HUES64 (cell line): ENCODE measurements at regions not wholly inside any gene's neighbourhood (a gene's known extent, or its start where the extent isn't known, plus 50 kb on each side); places are given as distances from the start of the nearest gene placed in this dataset.

ENCODE experiments used
- H3K27ac ChIP-seq: 2 replicates; pipeline ENCODE4 v1.7.0; 2013; ENCODE audit warnings: low read depth, low read length, inconsistent platforms
- H3K27me3 ChIP-seq: 2 replicates; pipeline ENCODE4 v1.6.1; 2013; ENCODE audit warnings: mild to moderate bottlenecking, low read length; ENCODE audit not compliant: insufficient read depth
- H3K36me3 ChIP-seq: 2 replicates; pipeline ENCODE4 v1.6.1; 2013; ENCODE audit warnings: mild to moderate bottlenecking, low read length; ENCODE audit not compliant: insufficient read depth
- H3K4me1 ChIP-seq: 2 replicates; pipeline ENCODE4 v1.6.1; 2013; ENCODE audit warnings: mild to moderate bottlenecking, low read length, moderate library complexity; ENCODE audit not compliant: insufficient read depth
- H3K4me3 ChIP-seq: 2 replicates; pipeline ENCODE4 v1.5.1; 2013; ENCODE audit warnings: mild to moderate bottlenecking, low read length, moderate library complexity
- H3K9ac ChIP-seq: 2 replicates; pipeline ENCODE4 v1.6.1; 2013; ENCODE audit warnings: mild to moderate bottlenecking, low read depth, low read length
- H3K9me3 ChIP-seq: 2 replicates; pipeline ENCODE4 v1.6.1; 2013; ENCODE audit warnings: low read depth, low read length; ENCODE audit not compliant: insufficient read depth
- WGBS: fragments of 150-250, 120-280 bp; methylation state at CpG from one replicate; pipeline ENCODE4 v1.1.7; 2013; ENCODE audit warnings: missing lambda C conversion rate; 5-methylcytosine and 5-hydroxymethylcytosine counted together

- no peaks in the 10 kb centered on the region for H3K9me3 ChIP-seq
- H3K27me3 ChIP-seq: no peaks in the 10 kb centered on the region
- WGBS: 89% methylated on average over 2 of the region's 2 CpGs
- H3K36me3 ChIP-seq: no peaks in the 10 kb centered on the region
- no peak overlapping the region for H3K4me3 ChIP-seq
- H3K27ac ChIP-seq: no peak overlapping the region
- H3K9ac ChIP-seq: no peak overlapping the region
- H3K4me1 ChIP-seq: peaks cover 8% of the 10 kb centered on the region; the same call in 1 of the 2 replicates
Observed at GRCh38 chr10:88119160-88119559, 255.7 kb downstream of the PTEN start.

GRCh38 chr10:88120075-88120474 lies 256.6 kb downstream of the PTEN start:
- Histone ChIP-seq H3K9ac (no peak overlapping the region), H3K4me1 (peaks cover 8% of the 10 kb centered on the region; the same call in 1 of the 2 replicates), H3K36me3 (no peaks in the 10 kb centered on the region), H3K4me3 (no peak overlapping the region), H3K27me3 (no peaks in the 10 kb centered on the region), H3K27ac (no peak overlapping the region), H3K9me3 (no peaks in the 10 kb centered on the region)
- WGBS: 86% methylated on average over 8 of the region's 8 CpGs

- 92% methylated on average over 5 of the region's 5 CpGs for WGBS
- H3K27me3 ChIP-seq: no peaks in the 10 kb centered on the region
- H3K9me3 ChIP-seq: no peaks in the 10 kb centered on the region
- no peaks in the 10 kb centered on the region for H3K36me3 ChIP-seq
- peaks cover 8% of the 10 kb centered on the region; the same call in 1 of the 2 replicates for H3K4me1 ChIP-seq
- no peak overlapping the region for H3K27ac ChIP-seq
- no peak overlapping the region for H3K4me3 ChIP-seq
- H3K9ac ChIP-seq: no peak overlapping the region
Observed at GRCh38 chr10:88120599-88121333, 257.3 kb downstream of the PTEN start.

GRCh38 chr10:88121361-88121760 lies 257.9 kb downstream of the PTEN start:
- Histone ChIP-seq H3K9me3 (no peaks in the 10 kb centered on the region), H3K4me1 (peaks cover 7% of the 10 kb centered on the region; the same call in 1 of the 2 replicates), H3K36me3 (no peaks in the 10 kb centered on the region), H3K27me3 (no peaks in the 10 kb centered on the region), H3K4me3 (no peak overlapping the region), H3K9ac (no peak overlapping the region), H3K27ac (no peak overlapping the region)
- WGBS: 94% methylated on average over 6 of the region's 6 CpGs

GRCh38 chr10:88122145-88122544 lies 258.7 kb downstream of the PTEN start:
- Histone ChIP-seq H3K27ac (no peak overlapping the region), H3K9ac (no peak overlapping the region), H3K27me3 (no peaks in the 10 kb centered on the region), H3K9me3 (no peaks in the 10 kb centered on the region), H3K36me3 (no peaks in the 10 kb centered on the region), H3K4me1 (no peaks in the 10 kb centered on the region), H3K4me3 (no peak overlapping the region)
- WGBS: 81% methylated on average over 7 of the region's 7 CpGs

- Histone ChIP-seq H3K9me3 (no peaks in the 10 kb centered on the region), H3K4me1 (no peaks in the 10 kb centered on the region), H3K4me3 (no peak overlapping the region), H3K27me3 (no peaks in the 10 kb centered on the region), H3K27ac (no peak overlapping the region), H3K9ac (no peak overlapping the region), H3K36me3 (no peaks in the 10 kb centered on the region)
- 91% methylated on average over 4 of the region's 4 CpGs for WGBS
Observed at GRCh38 chr10:88122576-88122975, 259.2 kb downstream of the PTEN start.

- no peaks in the 10 kb centered on the region for H3K27me3 ChIP-seq
- no peaks in the 10 kb centered on the region for H3K4me1 ChIP-seq
- no peaks in the 10 kb centered on the region for H3K36me3 ChIP-seq
- no peak overlapping the region for H3K27ac ChIP-seq
- H3K9ac ChIP-seq: no peak overlapping the region
- no peaks in the 10 kb centered on the region for H3K9me3 ChIP-seq
- 88% methylated on average over 1 of the region's 1 CpG for WGBS
- H3K4me3 ChIP-seq: no peak overlapping the region
Observed at GRCh38 chr10:88125766-88126165, 262.3 kb downstream of the PTEN start.

GRCh38 chr10:88126699-88127098 lies 263.3 kb downstream of the PTEN start:
- WGBS: no CpG with 5 or more reads among the region's 1 CpG
- Histone ChIP-seq H3K27ac (no peak overlapping the region), H3K4me1 (no peaks in the 10 kb centered on the region), H3K4me3 (no peak overlapping the region), H3K36me3 (no peaks in the 10 kb centered on the region), H3K27me3 (no peaks in the 10 kb centered on the region), H3K9ac (no peak overlapping the region), H3K9me3 (no peaks in the 10 kb centered on the region)

- H3K4me3 ChIP-seq: no peak overlapping the region
- H3K9me3 ChIP-seq: no peaks in the 10 kb centered on the region
- 86% methylated on average over 2 of the region's 2 CpGs for WGBS
- no peaks in the 10 kb centered on the region for H3K4me1 ChIP-seq
- H3K36me3 ChIP-seq: no peaks in the 10 kb centered on the region
- H3K27ac ChIP-seq: no peak overlapping the region
- H3K27me3 ChIP-seq: no peaks in the 10 kb centered on the region
- H3K9ac ChIP-seq: no peak overlapping the region
Observed at GRCh38 chr10:88127269-88127668, 263.8 kb downstream of the PTEN start.

GRCh38 chr10:88127766-88128165 lies 264.3 kb downstream of the PTEN start:
- no peak overlapping the region for H3K9ac ChIP-seq
- no CpG with 5 or more reads among the region's 1 CpG for WGBS
- H3K9me3 ChIP-seq: no peaks in the 10 kb centered on the region
- no peaks in the 10 kb centered on the region for H3K36me3 ChIP-seq
- no peaks in the 10 kb centered on the region for H3K27me3 ChIP-seq
- H3K4me3 ChIP-seq: no peak overlapping the region
- no peaks in the 10 kb centered on the region for H3K4me1 ChIP-seq
- no peak overlapping the region for H3K27ac ChIP-seq

- Histone ChIP-seq H3K4me3 (no peak overlapping the region), H3K36me3 (no peaks in the 10 kb centered on the region), H3K27me3 (no peaks in the 10 kb centered on the region), H3K9me3 (no peaks in the 10 kb centered on the region), H3K4me1 (no peaks in the 10 kb centered on the region), H3K27ac (no peak overlapping the region), H3K9ac (no peak overlapping the region)
- WGBS: no CpG with 5 or more reads among the region's 2 CpGs
Observed at GRCh38 chr10:88129013-88129412, 265.6 kb downstream of the PTEN start.

- H3K27ac ChIP-seq: no peak overlapping the region
Observed at GRCh38 chr10:88130912-88131311, 267.5 kb downstream of the PTEN start.

More at GRCh38 chr10:88130912-88131311, 267.5 kb downstream of the PTEN start:
- Histone ChIP-seq H3K27me3 (no peaks in the 10 kb centered on the region), H3K4me3 (no peak overlapping the region), H3K9ac (no peak overlapping the region), H3K9me3 (no peaks in the 10 kb centered on the region), H3K36me3 (no peaks in the 10 kb centered on the region), H3K4me1 (no peaks in the 10 kb centered on the region)
- WGBS: no CpG with 5 or more reads among the region's 1 CpG
